NT2/D1 (cell line): ENCODE measurements at regions not wholly inside any gene's neighbourhood (a gene's known extent, or its start where the extent isn't known, plus 50 kb on each side); places are given as distances from the start of the nearest gene placed in this dataset.

ENCODE experiments used
- YY1 ChIP-seq: IDR thresholded peaks from 2 replicates; pipeline ENCODE4 v1.6.1; 2011; ENCODE audit not compliant: insufficient read length, insufficient read depth
- ZNF274 ChIP-seq: IDR thresholded peaks from 2 replicates; pipeline ENCODE4 v1.6.1; 2011; ENCODE audit warnings: mild to moderate bottlenecking, low read depth, low read length

GRCh38 chr1:57623039-57623790 lies 199.4 kb upstream of the DAB1 start:
- TF ChIP-seq ZNF274 (no peak), YY1 (no peak)
